ENCODE measurements at regions not wholly inside any gene's neighbourhood (a gene's known extent, or its start where the extent isn't known, plus 50 kb on each side); places are given as distances from the start of the nearest gene placed in this dataset.

DNA sequence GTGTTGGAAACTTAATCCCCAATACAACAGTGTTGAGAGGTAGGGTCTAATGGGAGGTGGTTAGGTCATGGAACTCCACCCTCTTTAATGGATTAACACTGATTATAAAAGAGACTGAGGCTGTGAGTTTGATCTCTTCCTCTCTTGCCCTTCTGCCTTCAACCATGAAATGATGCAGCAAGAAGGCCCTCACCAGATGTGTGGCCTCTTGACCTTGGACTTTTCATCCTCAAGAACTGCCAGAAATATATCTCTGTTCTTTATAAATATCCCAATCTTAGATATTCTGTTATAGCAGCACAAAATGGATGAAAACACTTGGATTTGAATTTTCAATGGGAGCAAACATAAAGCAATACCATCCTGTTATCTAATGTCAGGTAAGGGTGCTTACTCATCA, 67.6 kb downstream of the NMUR2 start:
- DNase-seq (ENCODE audit: low read depth, low spot score): no peak
- H3K4me3 ChIP-seq (ENCODE audit: low read length): no peak overlapping the region

DNA sequence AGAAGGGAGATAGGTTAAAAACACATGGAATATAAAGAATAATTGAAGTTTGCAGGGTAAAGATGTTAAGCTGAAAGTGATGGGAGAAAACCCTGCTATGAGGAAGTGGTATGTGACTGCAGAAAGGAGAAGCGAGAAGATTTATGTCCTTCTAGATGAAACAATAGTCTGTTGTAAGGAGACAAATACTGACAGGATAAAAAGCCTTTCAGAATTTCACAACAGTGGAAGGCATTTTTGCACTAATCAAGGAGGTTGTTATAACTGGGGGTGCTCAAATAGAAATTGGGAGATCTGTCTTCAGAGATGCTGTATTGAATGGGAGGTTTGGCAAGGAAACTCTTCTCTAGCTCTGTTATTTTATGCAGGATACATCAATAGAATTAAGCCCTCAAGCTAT, 69.6 kb downstream of the NMUR2 start:
- no peak for DNase-seq (ENCODE audit: low read depth, low spot score)
- no peak overlapping the region for H3K4me3 ChIP-seq (ENCODE audit: low read length)

DNA sequence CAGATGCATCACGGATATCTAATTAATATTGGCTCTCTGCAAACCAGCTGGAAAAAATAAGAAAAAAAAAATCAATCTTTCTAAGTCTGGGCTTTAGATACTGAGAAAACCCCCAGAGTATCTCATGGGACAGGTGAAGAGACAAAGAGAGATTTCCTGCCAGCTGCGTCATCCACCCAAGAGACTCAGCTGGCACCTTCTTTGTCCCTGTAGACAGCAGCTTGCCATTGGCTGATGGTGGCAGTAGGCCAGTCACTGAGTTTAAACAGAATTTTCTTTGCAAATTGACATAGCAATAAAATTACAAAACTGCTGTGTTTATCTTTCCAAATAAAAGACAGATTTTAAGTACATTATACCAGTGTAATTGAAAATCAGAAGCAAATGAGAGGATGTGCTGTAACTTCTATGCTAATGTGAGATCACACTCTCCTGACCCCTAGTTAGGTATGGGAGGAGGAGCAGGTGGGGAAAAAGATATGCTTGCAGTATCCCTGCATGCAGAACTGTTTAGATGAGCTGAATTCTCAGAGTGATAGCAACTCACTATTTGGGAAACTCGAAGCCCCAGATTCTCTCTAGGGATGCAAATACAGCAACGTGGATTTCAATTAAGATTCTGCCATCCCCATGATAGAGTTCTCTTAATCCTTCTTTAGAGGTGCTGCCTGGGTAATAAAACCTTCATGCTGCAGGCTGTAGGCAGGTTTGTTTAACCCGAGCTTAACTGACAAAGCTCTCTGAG, 72.2 kb downstream of the NMUR2 start:
- DNase-seq (ENCODE audit: low read depth, low spot score): peak; percentile 6

DNA sequence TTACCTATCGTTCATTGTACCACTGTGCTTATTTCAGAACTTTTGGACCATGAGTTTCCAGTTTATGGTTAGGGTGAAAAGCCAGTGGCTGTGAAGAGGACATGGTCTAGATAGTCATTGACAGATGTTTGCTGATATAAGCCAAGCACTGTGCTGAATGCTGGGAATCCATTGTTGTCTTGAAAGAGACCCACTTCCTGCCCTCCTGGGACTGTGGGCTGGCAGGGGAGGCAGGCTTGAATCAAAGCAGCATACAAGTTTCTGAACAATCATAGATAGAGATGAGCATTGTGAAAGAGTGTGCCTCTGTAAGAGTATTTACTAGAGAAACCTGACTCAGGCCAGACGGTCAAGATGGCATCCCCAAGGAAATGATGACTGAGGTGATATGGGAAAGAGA, 73.4 kb downstream of the NMUR2 start:
- peak; percentile 55 for DNase-seq (ENCODE audit: low read depth, low spot score)
- no peak overlapping the region for H3K4me3 ChIP-seq (ENCODE audit: low read length)

More for the DNA sequence above, 72.2 kb downstream of the NMUR2 start:
- no peak overlapping the region for H3K4me3 ChIP-seq (ENCODE audit: low read length)

DNA sequence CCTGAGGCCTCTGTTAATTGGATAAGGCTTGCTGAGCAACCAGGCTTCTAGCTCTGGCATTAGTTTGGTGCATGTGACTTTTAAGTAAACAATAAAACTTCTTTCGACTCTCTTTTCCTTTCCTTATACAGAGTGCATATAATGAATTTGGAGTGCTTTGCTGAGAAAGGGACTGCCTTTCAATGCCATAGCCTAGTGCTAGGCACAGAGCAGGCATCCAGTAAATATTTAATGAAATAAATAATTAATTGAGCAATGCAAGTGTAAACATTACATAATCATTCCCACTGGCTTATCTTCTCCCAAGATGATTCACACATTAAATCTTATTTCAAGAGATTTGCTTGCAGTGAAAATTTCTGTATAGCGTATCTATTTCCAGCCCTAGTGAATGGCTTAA, 74.1 kb downstream of the NMUR2 start:
- no peak for DNase-seq (ENCODE audit: low read depth, low spot score)
- no peak overlapping the region for H3K4me3 ChIP-seq (ENCODE audit: low read length)

DNA sequence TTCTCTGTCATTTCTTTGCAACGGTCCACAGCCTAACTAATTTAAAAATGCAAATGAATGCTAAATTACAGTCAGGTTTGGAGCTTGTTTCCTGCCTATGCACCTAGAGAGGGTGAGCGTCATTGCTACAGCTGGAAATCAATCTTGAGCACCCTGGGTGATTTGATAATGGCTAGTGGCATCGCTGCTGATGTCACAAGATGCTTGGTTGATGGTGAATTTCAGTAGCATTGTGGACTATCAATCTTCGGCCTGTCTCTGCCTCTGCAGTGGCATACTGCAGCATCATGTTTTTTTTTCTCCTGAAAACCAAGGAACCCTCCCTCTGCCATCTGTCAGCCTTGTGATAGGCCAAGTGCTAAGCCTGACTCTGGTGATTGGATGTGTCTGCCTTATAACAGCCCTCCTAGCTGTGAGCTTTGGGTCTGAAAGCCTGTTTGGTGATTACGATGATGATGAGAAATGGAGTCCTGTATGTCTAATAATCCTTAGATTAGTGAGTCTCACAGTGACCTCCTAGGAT, 75.3 kb downstream of the NMUR2 start:
- no peak overlapping the region for H3K4me3 ChIP-seq (ENCODE audit: low read length)
- DNase-seq (ENCODE audit: low read depth, low spot score): no peak

DNA sequence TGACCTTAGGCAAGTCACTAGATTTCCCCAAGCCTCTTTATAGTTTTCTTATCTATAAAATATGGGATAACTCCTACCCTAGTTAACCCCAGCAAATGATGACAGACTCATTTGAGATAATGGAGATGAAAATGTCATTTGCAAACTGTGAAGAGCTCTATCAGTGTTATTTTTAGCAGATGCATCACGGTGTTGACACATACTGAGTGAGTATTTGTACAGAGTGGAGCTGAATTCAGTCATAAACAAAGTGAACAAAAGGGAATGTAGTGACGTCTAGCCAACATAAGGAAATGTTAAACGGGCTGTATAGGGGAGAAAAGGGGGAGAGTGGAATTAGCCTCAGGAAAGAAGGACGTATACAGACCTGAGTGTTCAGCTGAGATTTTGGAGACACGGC, 75.9 kb downstream of the NMUR2 start:
- DNase-seq (ENCODE audit: low read depth, low spot score): no peak
- H3K4me3 ChIP-seq (ENCODE audit: low read length): no peak overlapping the region

DNA sequence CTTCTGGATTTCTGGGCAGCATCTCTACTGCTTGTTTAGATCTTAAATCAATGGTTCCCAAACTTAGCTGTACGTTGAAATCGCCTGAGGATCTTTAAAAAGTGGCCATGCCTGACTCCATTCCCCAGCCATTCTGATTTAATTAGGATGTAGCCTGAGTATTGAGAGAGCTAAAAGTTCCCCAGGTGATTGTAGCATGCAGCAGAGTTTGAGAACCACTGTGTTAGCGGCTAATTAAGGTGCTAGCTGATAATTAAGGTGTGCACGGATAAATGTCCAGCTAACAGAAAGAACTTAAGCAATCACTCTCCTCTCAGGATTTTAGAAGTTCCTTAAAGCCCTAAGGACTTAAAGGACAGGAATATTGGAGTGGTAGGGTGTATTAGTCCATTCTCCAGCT, 89.1 kb downstream of the NMUR2 start:
- H3K4me3 ChIP-seq (ENCODE audit: low read length): no peak overlapping the region
- no peak for DNase-seq (ENCODE audit: low read depth, low spot score)

DNA sequence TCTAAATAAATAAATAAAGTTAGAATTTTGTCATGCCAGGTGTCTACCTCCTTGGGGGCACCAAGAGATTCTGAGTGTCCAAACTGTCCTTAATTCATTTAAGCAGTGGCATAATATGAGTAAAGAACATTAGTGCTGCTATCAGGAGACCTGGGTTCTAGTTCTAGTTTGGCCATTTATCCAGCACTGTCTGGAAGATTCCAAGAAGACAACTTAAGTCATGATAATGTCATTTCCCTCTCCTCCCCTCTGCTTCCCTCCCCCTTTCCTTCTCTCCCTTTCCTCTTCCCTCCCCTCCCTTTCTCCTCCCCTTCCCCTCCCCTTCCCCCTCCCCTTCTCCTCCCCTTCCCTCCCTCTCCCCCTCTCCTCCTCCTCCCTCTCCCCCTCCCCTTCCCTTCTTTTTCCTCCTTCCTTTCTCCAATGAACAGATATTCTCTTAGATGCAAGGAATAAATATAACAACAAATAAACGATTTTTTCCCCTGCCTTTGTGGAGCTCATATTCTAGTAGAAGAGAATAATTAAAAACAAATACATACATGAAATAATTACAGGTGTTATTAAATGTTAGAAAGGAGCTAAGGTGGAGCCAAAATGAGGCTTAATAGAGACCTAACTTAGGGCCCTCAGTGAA, 90.8 kb downstream of the NMUR2 start:
- no peak for DNase-seq (ENCODE audit: low read depth, low spot score)
- H3K4me3 ChIP-seq (ENCODE audit: low read length): no peak overlapping the region

DNA sequence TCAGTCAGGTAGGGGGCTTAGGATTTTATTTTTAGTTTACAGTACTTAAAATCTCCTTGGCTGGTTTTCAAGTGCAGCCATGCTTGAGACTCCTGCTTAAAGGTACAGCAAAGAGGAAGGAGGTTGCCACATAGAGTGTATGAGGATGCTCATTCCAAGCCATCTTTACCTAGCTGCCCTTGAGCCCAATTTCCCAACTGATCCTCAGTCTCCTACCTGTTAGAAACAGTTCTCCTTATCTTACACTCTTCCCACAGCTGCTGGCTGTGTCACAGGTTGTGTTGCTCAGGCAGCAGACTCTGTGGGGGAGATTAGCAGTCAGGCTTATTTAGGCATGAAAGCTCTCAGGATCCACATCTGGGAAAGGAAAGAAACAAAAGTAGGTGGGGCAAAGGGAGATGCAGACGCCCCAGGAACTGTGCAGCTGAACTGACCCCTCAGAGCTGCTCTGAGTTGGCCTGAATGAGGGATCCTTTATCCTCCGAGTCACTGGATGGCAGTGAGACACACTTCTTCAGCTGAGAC, 95.1 kb downstream of the NMUR2 start:
- H3K4me3 ChIP-seq (ENCODE audit: low read length): no peak overlapping the region
- no peak for DNase-seq (ENCODE audit: low read depth, low spot score)

DNA sequence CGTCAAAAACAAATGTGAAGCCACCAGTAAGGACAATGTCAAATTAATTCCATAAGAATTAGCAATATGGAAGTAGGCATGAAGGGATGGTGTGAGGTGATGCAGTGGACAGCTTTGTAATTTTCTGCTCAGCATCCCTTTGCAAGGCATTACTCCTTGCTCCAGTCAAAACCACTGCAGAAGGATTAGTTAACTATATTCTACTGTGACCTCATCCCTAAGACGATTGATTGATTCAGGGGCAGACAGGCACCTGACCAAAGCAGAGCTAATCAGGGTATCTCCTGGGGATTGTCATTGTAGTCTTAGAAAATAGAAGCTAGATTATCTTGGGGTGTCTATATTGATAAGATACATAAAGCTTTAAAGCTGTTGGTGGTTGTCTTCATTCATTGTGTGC, 98.7 kb downstream of the NMUR2 start:
- no peak overlapping the region for H3K4me3 ChIP-seq (ENCODE audit: low read length)
- DNase-seq (ENCODE audit: low read depth, low spot score): no peak

DNA sequence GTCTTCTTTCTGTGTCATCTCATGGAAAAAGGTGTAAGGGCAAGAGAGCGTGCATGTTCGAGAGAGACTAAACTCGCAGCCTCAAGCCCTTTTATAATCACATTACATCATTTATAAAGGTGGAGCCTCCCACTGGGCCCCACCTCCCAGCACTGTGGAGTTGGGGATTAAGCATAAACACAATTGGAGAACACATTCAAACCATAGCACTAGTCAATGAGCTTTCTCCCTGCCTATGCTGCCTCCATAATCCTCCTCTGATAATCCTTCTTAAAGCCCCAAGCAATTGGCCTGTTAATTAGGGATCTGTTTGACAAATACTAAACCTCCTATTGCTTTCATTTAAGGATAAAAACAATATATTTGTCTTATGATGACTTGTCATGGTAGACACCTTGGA, 99.6 kb downstream of the NMUR2 start:
- DNase-seq (ENCODE audit: low read depth, low spot score): no peak
- H3K4me3 ChIP-seq (ENCODE audit: low read length): no peak overlapping the region

DNA sequence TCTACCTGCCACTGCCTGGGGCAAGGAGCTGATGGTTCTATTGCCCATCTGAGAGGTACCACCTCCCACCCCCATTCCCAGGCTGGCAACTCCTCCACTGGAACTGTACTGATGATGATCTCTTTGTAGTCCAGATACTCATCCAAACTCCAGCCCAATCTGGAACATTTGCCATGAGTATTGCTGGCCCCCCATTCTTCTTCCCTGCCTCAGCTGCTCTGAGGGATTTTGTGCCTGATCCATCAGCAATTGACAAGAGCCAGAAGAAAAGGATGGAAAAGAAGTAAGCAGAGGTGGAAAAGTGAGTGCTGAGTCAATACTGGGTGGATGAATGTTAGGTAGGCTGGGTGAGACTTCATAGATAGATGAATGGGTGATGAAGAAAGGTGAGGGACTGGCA, 101.2 kb downstream of the NMUR2 start:
- H3K4me3 ChIP-seq (ENCODE audit: low read length): no peak overlapping the region
- DNase-seq (ENCODE audit: low read depth, low spot score): no peak

DNA sequence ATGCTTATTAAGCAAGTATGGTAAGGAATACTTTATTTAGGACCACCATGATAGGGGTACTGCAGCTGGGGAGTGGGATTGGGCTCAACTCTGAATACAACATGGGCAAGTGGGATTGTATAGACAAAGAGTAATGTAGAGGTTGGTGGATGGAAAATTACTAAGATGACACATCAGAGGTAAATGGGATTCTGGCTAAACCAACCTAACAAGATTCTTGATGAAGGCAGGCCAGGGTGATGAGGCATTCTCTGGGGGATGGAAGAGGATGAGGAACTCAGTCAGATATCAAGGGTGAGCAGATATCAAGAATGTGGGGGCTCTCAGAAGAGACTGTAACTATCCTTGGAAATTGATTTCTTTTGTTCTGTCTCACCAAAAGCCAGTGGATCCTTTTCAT, 107.2 kb downstream of the NMUR2 start:
- DNase-seq (ENCODE audit: low read depth, low spot score): no peak
- no peak overlapping the region for H3K4me3 ChIP-seq (ENCODE audit: low read length)

DNA sequence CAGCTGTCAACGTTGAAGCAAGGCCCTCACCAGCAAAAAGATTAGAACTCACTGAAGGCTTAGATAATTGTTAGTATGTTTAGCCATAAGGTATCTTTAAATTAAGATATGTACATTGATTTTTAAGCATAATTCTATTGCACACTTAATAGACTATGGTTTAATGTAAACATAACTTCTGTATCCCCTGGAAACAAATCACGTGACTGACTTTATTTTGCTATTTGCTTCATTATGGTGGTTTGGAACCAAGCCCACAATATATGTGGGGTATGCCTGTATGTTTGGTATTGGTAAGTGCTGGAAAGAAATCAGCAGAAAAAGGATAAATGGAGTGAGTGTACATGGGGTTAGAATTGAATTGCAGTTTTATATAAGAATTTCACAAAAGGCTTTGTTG, 111.9 kb downstream of the NMUR2 start:
- DNase-seq (ENCODE audit: low read depth, low spot score): no peak

DNA sequence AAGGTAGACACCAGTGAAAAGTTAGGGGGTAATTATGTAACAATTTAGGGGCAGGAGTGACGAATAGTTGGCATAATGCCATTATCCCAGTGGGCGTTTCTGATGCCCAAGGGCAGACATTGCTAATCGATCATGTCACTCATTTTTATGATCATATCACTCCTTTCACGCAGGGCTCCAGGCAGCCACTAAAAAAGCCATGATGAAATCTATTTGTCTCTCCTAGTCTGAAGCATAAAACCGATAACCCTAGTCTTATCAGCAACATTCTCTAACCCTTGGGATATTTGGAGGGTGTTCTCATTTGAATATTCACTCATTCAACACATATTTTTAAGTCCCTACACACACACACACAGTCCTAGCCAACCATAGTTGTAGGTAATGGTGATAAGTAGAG, 114.9 kb downstream of the NMUR2 start:
- no peak overlapping the region for H3K4me3 ChIP-seq (ENCODE audit: low read length)
- no peak for DNase-seq (ENCODE audit: low read depth, low spot score)

More for the DNA sequence above, 111.9 kb downstream of the NMUR2 start:
- no peak overlapping the region for H3K4me3 ChIP-seq (ENCODE audit: low read length)

DNA sequence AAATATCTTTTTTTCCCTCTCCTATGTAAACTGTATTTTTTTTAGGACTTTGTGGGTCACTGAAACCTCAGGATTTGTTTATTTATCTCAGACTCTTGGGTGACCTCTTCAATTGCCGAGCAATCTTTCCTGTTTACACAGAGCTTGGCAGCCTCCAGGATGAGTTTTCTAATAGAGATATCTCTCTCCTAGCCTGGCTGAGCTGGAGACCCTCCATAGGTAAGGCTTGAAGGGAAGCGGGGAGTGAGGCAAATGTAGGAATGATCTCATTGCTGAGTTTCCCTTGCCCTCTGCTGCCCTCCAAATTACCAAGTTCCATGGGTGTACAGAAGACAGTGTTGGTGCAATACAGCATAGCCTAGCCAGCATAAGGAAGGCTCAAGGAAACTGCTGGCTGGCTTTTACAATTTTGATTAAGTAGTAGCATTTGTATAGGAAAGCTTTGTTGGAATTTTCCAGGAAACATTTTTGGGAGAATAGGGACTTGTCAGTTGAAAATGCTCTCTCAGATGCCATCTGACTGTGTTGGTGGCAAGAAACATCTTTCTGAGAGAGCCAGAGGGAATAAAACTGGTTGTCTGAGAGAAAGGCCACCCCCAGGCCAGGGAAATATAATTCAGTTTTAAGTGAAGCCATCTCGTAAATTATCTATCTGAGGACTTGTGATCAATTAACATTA, 116.0 kb downstream of the NMUR2 start:
- DNase-seq (ENCODE audit: low read depth, low spot score): no peak
- H3K4me3 ChIP-seq (ENCODE audit: low read length): no peak overlapping the region

DNA sequence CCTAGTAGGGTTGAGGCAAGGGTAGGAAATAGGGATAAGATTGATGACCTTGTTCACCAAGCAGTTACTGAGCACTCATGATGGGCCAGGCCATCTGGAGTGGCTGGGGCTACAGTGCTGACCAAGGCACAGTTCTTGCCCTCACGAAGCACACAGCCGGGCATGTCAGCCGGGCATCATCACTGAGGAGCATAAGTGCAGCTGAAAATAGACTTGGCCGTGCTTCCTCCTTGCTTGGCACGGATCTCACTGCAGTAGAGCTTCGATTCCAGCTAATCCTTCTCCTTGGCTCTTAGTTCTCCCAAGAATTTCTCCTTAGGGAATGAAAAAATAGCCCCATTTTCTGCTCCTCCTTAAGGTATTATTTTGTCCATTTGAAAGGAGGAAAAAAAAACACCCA, 116.6 kb downstream of the NMUR2 start:
- no peak overlapping the region for H3K4me3 ChIP-seq (ENCODE audit: low read length)
- no peak for DNase-seq (ENCODE audit: low read depth, low spot score)

DNA sequence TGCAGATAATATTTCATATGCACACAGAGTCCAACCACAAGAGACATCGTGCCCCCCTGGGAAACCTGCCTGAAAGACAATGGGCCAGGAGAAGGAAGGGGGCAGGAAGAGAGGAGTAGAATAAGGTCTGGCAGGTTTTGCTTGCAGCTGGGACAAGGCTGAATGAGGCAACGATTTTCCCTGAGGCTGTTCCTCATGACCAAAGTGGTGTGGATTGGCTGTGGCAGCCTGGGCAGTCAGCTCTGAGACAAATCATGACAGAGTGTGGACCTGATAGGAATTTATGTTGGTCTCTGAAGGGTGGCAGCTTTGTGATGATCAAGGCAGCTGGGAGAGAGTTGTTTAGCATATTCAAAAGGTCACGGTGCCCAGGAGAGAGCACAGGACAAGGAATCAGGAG, 119.3 kb downstream of the NMUR2 start:
- H3K4me3 ChIP-seq (ENCODE audit: low read length): no peak overlapping the region
- no peak for DNase-seq (ENCODE audit: low read depth, low spot score)

DNA sequence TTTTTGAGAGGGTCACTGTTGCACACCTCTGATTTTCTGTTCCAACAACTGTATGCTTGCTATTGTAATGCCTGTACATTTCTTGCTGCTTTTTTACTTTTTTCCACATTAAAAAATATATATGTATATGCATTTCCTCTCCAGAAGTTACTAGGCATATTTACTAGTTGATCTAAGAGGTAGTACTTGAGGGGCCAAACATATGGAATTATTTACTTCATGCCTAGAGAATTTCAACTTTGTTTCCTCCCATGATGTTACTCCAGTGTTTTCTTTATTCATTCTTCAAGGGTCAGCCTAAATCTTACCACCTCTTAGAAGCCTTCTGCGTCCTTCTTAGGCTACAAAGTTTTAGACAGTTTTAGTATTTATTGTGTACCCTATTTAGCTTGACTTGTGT, 122.7 kb downstream of the NMUR2 start:
- DNase-seq (ENCODE audit: low read depth, low spot score): no peak

More for the DNA sequence above, 122.7 kb downstream of the NMUR2 start:
- no peak overlapping the region for H3K4me3 ChIP-seq (ENCODE audit: low read length)
